ENCODE measurements at regions not wholly inside any gene's neighbourhood (a gene's known extent, or its start where the extent isn't known, plus 50 kb on each side); places are given as distances from the start of the nearest gene placed in this dataset.
"Not testable (repeated sequence)": the region's sequence is repeated elsewhere in the genome, so short reads cannot be mapped to it uniquely, and the experiment has no call there.

DNA sequence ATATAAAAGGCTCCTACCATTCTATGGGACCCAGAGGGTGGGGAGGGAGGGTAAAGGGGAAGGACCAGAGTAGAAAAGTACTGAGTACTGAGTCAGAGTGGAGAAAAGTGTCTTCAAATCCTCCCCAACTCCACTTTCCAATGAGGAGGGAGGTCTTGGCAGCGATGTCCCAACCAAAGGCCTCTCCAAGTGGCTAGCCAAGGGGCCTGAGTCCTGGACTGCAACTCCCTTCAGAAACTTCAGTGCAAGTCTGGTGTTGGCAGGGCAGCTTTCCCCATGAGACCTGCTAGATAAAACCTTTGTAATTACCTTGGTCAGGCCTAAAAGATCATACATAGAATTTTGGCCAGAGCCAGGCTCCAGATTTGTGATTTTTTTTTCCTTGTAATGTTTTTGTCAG, 111.3 kb upstream of the TNPO1 start:
- H3K36me3 Mint-ChIP-seq (ENCODE audit: low read depth), result no peaks in the 10 kb centered on the region
- CTCF ChIA-PET, result no interaction called here
- H3K27me3 Mint-ChIP-seq, result peaks cover 13% of the 10 kb centered on the region
- POLR2A ChIA-PET, result no interaction called here
- no peaks in the 10 kb centered on the region for H3K9me3 Mint-ChIP-seq
- H3K4me3 Mint-ChIP-seq, result no peak overlapping the region
- no peak overlapping the region for H3K27ac Mint-ChIP-seq
- DNase-seq, result no peak
- no peaks in the 10 kb centered on the region for H3K4me1 Mint-ChIP-seq

DNA sequence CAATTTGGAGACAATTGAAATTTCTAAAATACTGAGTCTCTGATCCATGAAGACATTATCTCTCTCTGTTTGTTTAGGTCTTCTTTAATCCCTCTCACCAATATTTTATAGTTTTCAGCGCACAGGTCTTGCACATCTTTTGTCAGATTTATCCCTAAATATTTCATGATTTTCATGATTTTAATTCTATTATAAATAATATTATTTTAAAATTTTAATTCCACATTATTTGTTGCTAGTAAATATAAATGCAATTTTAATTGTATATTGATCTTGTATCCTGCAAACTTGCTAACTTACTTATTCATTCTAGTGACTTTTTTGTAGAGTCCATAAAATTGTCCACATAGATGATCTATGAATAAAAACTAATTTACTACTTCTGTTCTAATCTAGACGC, 112.6 kb upstream of the TNPO1 start:
- ChIA-PET CTCF (no interaction called here), POLR2A (no interaction called here)
- no peaks in the 10 kb centered on the region for H3K36me3 Mint-ChIP-seq (ENCODE audit: low read depth)
- no peaks in the 10 kb centered on the region for H3K4me1 Mint-ChIP-seq
- peaks cover 17% of the 10 kb centered on the region for H3K27me3 Mint-ChIP-seq
- no peaks in the 10 kb centered on the region for H3K9me3 Mint-ChIP-seq
- no peak overlapping the region for H3K27ac Mint-ChIP-seq
- H3K4me3 Mint-ChIP-seq, result no peak overlapping the region
- no peak for DNase-seq

DNA sequence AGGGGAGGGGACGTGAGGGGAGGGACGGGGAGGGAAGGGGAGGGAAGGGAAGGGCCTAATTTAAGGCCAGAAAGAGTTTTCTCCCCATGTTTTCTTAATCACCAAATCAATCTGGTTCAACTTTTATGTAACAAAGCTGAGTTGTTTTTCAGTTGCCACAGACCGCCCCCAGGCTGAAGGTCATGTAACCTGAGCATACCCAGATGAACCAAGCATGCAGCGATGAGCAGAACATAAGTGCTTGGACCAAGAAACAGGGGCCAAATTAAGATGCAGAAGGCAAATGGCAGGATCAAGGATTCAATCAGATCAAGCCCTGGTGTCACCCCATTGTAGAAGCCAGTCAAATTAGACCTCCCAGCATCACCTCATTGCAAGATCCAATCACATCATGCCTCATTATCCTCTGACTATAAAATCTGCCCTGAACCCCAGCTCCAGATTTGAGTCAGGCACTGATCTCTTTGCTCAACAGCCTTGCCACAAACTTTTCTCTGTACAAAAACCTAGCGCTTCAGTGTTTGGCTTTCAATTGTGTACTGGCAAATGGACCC, 113.5 kb upstream of the TNPO1 start:
- ChIA-PET POLR2A (no interaction called here), CTCF (no interaction called here)
- H3K36me3 Mint-ChIP-seq (ENCODE audit: low read depth), result no peaks in the 10 kb centered on the region
- no peaks in the 10 kb centered on the region for H3K9me3 Mint-ChIP-seq
- no peak for DNase-seq
- H3K4me1 Mint-ChIP-seq, result no peaks in the 10 kb centered on the region
- peaks cover 22% of the 10 kb centered on the region for H3K27me3 Mint-ChIP-seq
- no peak overlapping the region for H3K4me3 Mint-ChIP-seq
- no peak overlapping the region for H3K27ac Mint-ChIP-seq

DNA sequence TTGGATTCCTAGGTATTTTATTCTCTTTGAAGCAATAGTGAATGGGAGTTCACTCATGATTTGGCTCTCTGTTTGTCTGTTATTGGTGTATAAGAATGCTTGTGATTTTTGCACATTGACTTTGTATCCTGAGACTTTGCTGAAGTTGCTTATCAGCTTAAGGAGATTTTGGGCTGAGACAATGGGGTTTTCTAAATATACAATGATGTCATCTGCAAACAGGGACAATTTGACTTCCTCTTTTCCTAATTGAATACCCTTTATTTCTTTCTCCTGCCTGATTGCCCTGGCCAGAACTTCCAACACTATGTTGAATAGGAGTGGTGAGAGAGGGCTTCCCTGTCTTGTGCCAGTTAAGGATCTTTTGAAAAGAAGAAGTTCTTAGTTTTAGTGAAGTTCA, 114.4 kb upstream of the TNPO1 start:
- POLR2A ChIA-PET; H3K4me1 Mint-ChIP-seq; CTCF ChIA-PET; DNase-seq; H3K4me3 Mint-ChIP-seq; H3K36me3 Mint-ChIP-seq (ENCODE audit: low read depth); H3K9me3 Mint-ChIP-seq; H3K27ac Mint-ChIP-seq: not testable (repeated sequence)
- H3K27me3 Mint-ChIP-seq, result peaks cover 21% of the 10 kb centered on the region

DNA sequence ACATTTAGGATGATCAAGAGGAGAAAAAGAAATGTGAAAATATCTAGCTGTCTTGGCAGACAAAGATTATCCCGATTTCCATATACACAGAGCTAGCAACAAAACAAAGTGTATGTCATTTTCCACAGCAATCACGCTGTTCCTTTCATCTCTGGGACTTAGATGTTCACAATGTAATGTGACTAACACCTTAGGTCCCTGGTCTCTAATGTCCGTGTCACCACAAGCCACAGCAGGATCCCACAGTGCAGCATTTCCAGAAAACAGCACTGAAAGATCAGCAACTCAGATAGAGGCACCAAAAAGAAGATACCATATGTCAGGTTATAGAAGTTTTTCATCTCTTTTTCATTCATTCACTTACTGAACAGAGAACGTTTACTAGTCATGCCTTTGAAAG, 118.0 kb upstream of the TNPO1 start:
- POLR2A ChIA-PET, result no interaction called here

DNA sequence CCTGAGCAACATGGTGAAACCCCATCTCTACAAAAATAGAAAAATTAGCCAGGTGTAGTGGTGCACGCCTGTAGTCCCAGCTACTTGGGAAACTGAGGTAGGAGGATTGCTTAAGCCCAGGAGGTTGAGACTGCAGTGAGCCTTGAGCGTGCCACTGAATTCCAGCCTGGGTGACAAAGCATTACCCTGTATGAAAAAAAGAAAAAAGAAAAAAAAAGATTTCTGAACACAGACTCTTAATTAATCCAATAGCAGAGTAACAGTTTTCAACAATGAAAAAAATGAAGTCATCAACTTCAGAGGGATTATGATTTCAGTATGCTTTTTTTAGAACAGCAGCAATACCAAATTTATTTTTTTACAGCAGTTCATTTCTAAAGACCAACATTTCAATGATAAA, 118.8 kb upstream of the TNPO1 start:
- peaks cover 29% of the 10 kb centered on the region for H3K27me3 Mint-ChIP-seq
- CTCF ChIA-PET, result no interaction called here
- H3K4me3 Mint-ChIP-seq, result no peak overlapping the region
- POLR2A ChIA-PET, result no interaction called here
- H3K27ac Mint-ChIP-seq, result no peak overlapping the region
- no peaks in the 10 kb centered on the region for H3K9me3 Mint-ChIP-seq
- H3K4me1 Mint-ChIP-seq, result no peaks in the 10 kb centered on the region
- no peak for DNase-seq
- no peaks in the 10 kb centered on the region for H3K36me3 Mint-ChIP-seq (ENCODE audit: low read depth)

More for the DNA sequence above, 118.0 kb upstream of the TNPO1 start:
- no peak overlapping the region for H3K4me3 Mint-ChIP-seq
- no peaks in the 10 kb centered on the region for H3K4me1 Mint-ChIP-seq
- H3K27ac Mint-ChIP-seq, result no peak overlapping the region
- no peaks in the 10 kb centered on the region for H3K9me3 Mint-ChIP-seq
- CTCF ChIA-PET, result no interaction called here
- no peaks in the 10 kb centered on the region for H3K36me3 Mint-ChIP-seq (ENCODE audit: low read depth)
- H3K27me3 Mint-ChIP-seq, result peaks cover 24% of the 10 kb centered on the region
- DNase-seq, result no peak

DNA sequence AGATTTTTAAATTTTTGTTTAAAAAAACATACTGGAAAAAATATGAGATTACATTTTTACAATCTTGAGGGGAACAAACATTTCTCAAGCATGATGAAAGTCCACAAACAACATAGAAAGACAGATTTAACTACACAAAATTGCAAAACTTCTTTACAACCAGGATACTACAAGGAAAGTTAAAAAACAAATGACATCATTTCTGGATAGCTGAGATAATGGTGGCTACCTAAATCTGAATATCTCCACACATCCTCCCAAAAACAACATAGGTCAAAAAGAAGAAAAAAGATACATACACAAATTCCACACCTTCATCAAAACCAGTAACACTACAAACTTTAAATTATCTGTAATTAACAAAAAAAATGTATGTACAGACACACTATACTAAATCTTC, 120.8 kb upstream of the TNPO1 start:
- Mint-ChIP-seq H3K4me1 (no peaks in the 10 kb centered on the region), H3K27me3 (peaks cover 26% of the 10 kb centered on the region), H3K27ac (no peak overlapping the region), H3K36me3 (ENCODE audit: low read depth) (no peaks in the 10 kb centered on the region), H3K9me3 (no peaks in the 10 kb centered on the region), H3K4me3 (no peak overlapping the region)
- CTCF ChIA-PET, result no interaction called here
- DNase-seq, result no peak
- POLR2A ChIA-PET, result no interaction called here

DNA sequence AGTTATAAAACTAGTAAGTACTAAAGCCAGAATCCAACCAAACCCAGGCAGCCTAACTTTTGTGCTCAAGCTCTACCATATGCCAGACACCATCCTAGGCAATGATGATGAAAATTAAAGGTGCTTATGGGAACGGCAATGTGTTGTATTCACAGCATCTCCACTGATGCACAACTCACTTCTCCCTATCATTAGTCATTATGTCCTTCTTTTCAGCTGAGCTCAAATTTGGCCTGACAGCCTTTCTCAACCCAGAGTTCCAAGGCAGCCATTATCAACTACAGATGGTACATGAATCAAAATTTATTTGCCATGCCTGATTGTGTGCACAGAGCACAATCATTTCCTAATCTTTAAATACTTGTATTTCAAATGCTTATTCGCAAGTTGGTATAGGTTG, 121.6 kb upstream of the TNPO1 start:
- POLR2A ChIA-PET, result no interaction called here
- Mint-ChIP-seq H3K4me1 (no peaks in the 10 kb centered on the region), H3K4me3 (no peak overlapping the region), H3K9me3 (no peaks in the 10 kb centered on the region), H3K36me3 (ENCODE audit: low read depth) (no peaks in the 10 kb centered on the region), H3K27ac (no peak overlapping the region), H3K27me3 (peaks cover 26% of the 10 kb centered on the region)
- CTCF ChIA-PET, result no interaction called here
- DNase-seq, result no peak

DNA sequence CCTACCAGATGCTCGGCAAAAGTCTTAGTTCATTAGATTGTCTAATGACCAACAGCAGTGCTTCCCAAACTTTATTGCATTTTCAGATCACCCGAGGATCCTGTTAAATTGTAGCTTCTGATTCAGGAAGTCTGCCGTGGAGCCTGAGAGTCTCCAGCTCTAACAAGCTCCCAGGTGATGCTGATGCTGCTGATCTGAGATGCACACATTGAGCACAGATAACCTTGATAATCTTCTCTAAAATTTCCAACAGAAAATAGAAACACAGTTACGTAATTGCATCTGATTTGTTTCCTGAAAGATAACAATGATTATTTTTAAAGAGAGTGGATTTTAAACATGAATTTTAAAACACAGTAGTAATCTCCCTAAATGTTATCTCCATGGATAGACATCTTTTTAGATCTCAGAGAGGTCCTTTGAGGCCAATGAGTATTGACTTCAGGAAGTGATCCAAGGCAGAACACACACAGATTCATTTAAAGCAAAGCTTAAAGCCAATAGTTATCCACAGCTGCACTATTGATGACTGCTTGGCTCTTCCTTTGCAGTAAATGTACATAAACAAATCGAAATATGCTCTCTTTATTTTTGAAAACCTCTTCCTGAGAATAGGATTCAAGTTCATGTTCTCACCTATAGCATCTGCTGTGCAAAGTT, 122.8 kb upstream of the TNPO1 start:
- Mint-ChIP-seq H3K36me3 (ENCODE audit: low read depth) (no peaks in the 10 kb centered on the region), H3K27ac (no peak overlapping the region), H3K4me1 (no peaks in the 10 kb centered on the region), H3K27me3 (peaks cover 21% of the 10 kb centered on the region), H3K4me3 (no peak overlapping the region), H3K9me3 (no peaks in the 10 kb centered on the region)
- POLR2A ChIA-PET, result no interaction called here
- CTCF ChIA-PET, result no interaction called here
- no peak for DNase-seq

DNA sequence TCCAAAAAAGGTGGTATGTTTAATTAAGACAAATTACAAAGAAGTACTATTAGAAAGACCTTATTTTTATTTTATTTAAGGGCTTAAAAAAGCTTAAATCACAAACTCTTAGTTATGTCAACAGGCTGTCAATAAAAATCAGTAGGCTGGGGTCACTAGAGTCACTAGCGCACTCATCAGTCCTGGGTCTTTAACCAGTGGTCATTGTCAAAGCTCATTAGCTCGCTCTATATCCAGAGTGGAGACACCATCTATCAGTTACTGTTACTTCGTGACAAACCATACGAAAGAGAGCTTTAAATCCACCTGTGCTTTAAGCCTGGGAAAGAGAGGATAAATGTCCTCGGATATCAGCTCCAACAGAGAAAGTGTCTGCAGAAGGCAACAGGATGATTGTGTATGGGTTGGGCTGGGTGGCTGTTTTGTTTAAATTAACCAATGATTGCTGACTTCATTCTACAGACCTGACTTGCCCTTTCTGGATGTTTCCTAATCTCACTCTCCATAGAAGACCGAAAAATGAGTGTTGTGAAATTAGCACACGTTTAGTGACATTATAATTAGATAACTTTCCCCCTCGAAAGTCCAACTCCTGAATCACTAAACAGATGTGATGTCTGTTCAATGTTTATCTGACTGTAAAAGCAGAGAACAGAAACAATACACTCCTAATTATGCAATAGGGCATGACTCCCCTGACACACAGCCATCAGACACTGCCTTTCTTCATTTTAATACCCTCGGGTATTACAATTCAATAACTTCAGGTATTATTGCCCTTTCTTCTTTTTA, 123.6 kb upstream of the TNPO1 start:
- Mint-ChIP-seq H3K9me3 (no peaks in the 10 kb centered on the region), H3K27ac (no peak overlapping the region), H3K27me3 (peaks cover 18% of the 10 kb centered on the region), H3K4me3 (no peak overlapping the region), H3K36me3 (ENCODE audit: low read depth) (no peaks in the 10 kb centered on the region), H3K4me1 (no peaks in the 10 kb centered on the region)
- DNase-seq, result no peak
- ChIA-PET POLR2A (no interaction called here), CTCF (no interaction called here)

DNA sequence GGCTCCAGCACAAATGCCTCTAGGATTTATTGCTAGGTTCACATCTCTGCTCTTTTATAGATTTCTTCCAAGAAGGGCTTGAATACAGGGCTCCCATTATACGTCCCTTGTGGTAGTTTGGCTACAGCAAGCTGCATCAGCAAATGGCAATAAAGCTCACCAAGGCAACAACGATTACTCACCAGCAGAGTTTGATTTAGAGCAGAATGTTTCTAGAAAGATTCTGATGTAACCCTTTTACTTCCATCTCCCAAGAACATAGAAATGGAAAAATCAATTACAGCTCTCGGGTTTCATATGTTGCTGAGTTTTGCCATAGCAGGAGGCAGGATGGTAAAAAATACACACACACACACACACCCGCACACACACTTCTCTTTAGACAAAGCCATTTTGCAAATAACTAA, 124.2 kb upstream of the TNPO1 start:
- DNase-seq, result no peak
- no peaks in the 10 kb centered on the region for H3K9me3 Mint-ChIP-seq
- H3K4me3 Mint-ChIP-seq, result no peak overlapping the region
- CTCF ChIA-PET, result no interaction called here
- no peaks in the 10 kb centered on the region for H3K36me3 Mint-ChIP-seq (ENCODE audit: low read depth)
- H3K27ac Mint-ChIP-seq, result no peak overlapping the region
- H3K27me3 Mint-ChIP-seq, result peaks cover 17% of the 10 kb centered on the region
- POLR2A ChIA-PET, result no interaction called here
- no peaks in the 10 kb centered on the region for H3K4me1 Mint-ChIP-seq

DNA sequence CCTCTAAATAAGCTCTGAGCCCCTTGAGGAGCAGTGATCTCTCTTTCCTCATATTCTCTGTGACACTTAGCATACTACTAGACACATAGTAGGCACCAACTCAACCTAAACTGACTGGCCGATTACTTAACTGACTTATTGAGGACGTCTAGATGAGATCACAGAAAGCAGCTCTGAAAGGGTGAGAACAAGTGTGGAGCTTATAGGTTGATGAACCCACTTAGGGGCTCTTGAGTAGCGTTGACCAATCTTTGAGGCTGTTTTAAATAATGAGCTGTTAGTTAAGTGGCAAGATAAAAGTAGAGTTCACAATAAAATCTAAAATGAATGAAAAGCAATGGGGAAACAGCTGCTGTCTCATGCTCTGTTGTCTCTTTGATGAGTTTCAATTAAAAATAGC, 124.7 kb upstream of the TNPO1 start:
- Mint-ChIP-seq H3K9me3 (no peaks in the 10 kb centered on the region), H3K27ac (no peak overlapping the region), H3K27me3 (peaks cover 14% of the 10 kb centered on the region), H3K36me3 (ENCODE audit: low read depth) (no peaks in the 10 kb centered on the region), H3K4me3 (no peak overlapping the region), H3K4me1 (no peaks in the 10 kb centered on the region)
- POLR2A ChIA-PET, result no interaction called here
- CTCF ChIA-PET, result no interaction called here
- no peak for DNase-seq

DNA sequence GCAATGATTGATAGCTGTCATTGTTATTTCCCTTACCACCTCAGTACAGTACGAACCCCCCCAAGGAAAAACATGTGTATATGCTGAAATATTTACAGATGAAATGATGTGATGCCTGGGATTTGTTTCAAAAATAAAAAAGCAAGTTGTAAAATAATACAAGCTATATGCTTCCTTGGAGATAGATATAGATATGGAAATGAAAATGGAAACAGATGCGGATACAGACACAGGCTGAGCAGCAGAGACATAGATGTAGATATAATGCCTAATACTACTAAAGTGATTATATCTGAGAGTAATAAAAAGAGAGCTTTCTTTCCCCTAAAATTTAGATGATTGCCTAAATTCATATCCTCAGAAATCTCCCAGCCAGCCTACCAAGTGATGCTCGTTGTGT, 127.5 kb upstream of the TNPO1 start:
- peaks cover 7% of the 10 kb centered on the region for H3K27me3 Mint-ChIP-seq
- H3K27ac Mint-ChIP-seq, result no peak overlapping the region
- ChIA-PET CTCF (no interaction called here), POLR2A (no interaction called here)
- H3K4me3 Mint-ChIP-seq, result no peak overlapping the region
- H3K9me3 Mint-ChIP-seq, result no peaks in the 10 kb centered on the region
- DNase-seq, result no peak
- no peaks in the 10 kb centered on the region for H3K4me1 Mint-ChIP-seq
- H3K36me3 Mint-ChIP-seq (ENCODE audit: low read depth), result no peaks in the 10 kb centered on the region

DNA sequence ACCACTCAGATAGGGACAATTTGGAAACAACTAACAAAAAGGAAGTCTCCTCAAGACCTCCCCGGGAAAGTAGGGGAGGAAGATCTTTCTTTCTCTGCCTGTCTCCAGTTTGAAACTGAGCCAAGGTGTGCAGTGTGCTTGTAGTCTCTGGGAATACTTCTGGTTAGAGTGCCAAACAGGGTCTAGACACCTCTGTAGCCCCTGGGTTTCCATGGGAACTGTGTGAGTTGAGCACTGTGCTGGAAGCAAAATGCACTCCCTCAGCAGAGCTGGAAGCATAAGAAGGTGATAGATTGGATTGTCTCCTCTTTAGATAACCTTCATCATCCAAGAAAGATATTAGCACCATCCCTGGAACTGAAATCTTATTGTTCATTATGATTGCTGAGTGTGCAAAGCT, 129.2 kb upstream of the TNPO1 start:
- Mint-ChIP-seq H3K27ac (no peak overlapping the region), H3K4me1 (no peaks in the 10 kb centered on the region), H3K4me3 (no peak overlapping the region), H3K36me3 (ENCODE audit: low read depth) (no peaks in the 10 kb centered on the region), H3K9me3 (no peaks in the 10 kb centered on the region), H3K27me3 (no peaks in the 10 kb centered on the region)
- no peak for DNase-seq
- CTCF ChIA-PET, result no interaction called here
- POLR2A ChIA-PET, result no interaction called here

Data from activated CD4-positive, alpha-beta memory T cell treated with anti-CD3 and anti-CD28 coated beads, Interleukin-2, amount 10 ng/mL, durations not matched to agents 7 days and 5 days (primary cell).